PC-9 (cell line): ENCODE measurements at regions not wholly inside any gene's neighbourhood (a gene's known extent, or its start where the extent isn't known, plus 50 kb on each side); places are given as distances from the start of the nearest gene placed in this dataset.
"Not testable (repeated sequence)": the region's sequence is repeated elsewhere in the genome, so short reads cannot be mapped to it uniquely, and the experiment has no call there.

Source experiments
- BruUV-seq: library from RNA; stranded (reverse); fragments of 400-500 nt; replicated peaks from 2 replicates; lab custom pipeline; 2021; lab: Mats Ljungman, UMichigan
- CTCF ChIA-PET: fragments of 300-600 bp; sonication (Branson Sonifier 250); formaldehyde crosslinking; loops from one replicate; lab custom pipeline; 2022; ENCODE audit warnings: antibody characterized with exemption; lab: Charles Lee
- POLR2A ChIA-PET: fragments of 300-600 bp; sonication (Branson Sonifier 250); formaldehyde crosslinking; loops from one replicate; lab custom pipeline; 2022; ENCODE audit warnings: antibody characterized with exemption; ENCODE audit not compliant: unreplicated experiment; lab: Charles Lee
- DNase-seq, 2 experiments: peaks; one replicate each; pipeline versions ENCODE4 v3.0.0 to v3.0.0-alpha.2; 2015 to 2022; ENCODE audit warnings: mixed read lengths in 1 of 2
- H2AFZ ChIP-seq: fragments of 200-600 bp; sonication (generic); 2 replicates; pipeline ENCODE4 v1.8.1; 2017; ENCODE audit warnings: antibody characterized with exemption
- H3F3A ChIP-seq: fragments of 200-600 bp; sonication (generic); 2 replicates; pipeline ENCODE4 v1.8.1; 2017; ENCODE audit warnings: antibody characterized with exemption, mild to moderate bottlenecking, low read depth; ENCODE audit not compliant: insufficient read depth
- H3K27ac ChIP-seq: fragments of 200-600 bp; sonication (generic); 2 replicates; pipeline ENCODE4 v1.6.1; 2016; ENCODE audit warnings: mixed run types
- H3K27me3 ChIP-seq: fragments of 200-600 bp; sonication (generic); 2 replicates; pipeline ENCODE4 v1.6.1; 2016; ENCODE audit warnings: low read depth, mixed run types; ENCODE audit not compliant: insufficient read depth
- H3K36me3 ChIP-seq: fragments of 200-600 bp; sonication (generic); 2 replicates; pipeline ENCODE4 v1.6.1; 2016; ENCODE audit warnings: low read depth, mixed run types
- H3K4me1 ChIP-seq: fragments of 200-600 bp; sonication (generic); replicated peaks from 2 replicates; pipeline ENCODE4 v1.6.1; 2016; ENCODE audit warnings: mixed run types; ENCODE audit not compliant: insufficient read depth
- H3K4me2 ChIP-seq: fragments of 200-600 bp; sonication (generic); 2 replicates; pipeline ENCODE4 v1.6.1; 2017; ENCODE audit warnings: mixed run types
- H3K4me3 ChIP-seq: fragments of 200-600 bp; sonication (generic); 2 replicates; pipeline ENCODE4 v1.6.1; 2016; ENCODE audit warnings: mixed run types
- H3K79me2 ChIP-seq: fragments of 200-600 bp; sonication (generic); 2 replicates; pipeline ENCODE4 v1.6.1; 2017; ENCODE audit warnings: low read depth, mixed run types
- H3K9me2 ChIP-seq: fragments of 200-600 bp; sonication (generic); 2 replicates; pipeline ENCODE4 v1.8.1; 2017; ENCODE audit warnings: mild to moderate bottlenecking; ENCODE audit not compliant: insufficient read depth
- H3K9me3 ChIP-seq: fragments of 200-600 bp; sonication (generic); 2 replicates; pipeline ENCODE4 v1.8.1; 2016; ENCODE audit warnings: low read depth; ENCODE audit not compliant: insufficient read depth
- H4K20me1 ChIP-seq: fragments of 200-600 bp; sonication (generic); 2 replicates; pipeline ENCODE4 v1.8.1; 2017; ENCODE audit not compliant: insufficient read depth
- EZH2 ChIP-seq: fragments of 200-600 bp; sonication (generic); IDR thresholded peaks from 2 replicates; pipeline ENCODE4 v1.8.0; 2017; ENCODE audit warnings: antibody characterized with exemption, low read depth
- intact Hi-C: fragments of 100-400 bp; cut with micrococcal nuclease; formaldehyde crosslinking; loops from one replicate; pipeline ENCODE4 v1.10.0; 2022; ENCODE audit not compliant: unreplicated experiment
- TF ChIP-seq, protein P1 (sequence below): fragments of 200-600 bp; sonication (generic); conservative IDR thresholded peaks from 2 replicates; pipeline ENCODE4 v1.6.1; 2017; ENCODE audit warnings: mixed run types, antibody characterized with exemption, mild to moderate bottlenecking, moderate library complexity

DNA sequence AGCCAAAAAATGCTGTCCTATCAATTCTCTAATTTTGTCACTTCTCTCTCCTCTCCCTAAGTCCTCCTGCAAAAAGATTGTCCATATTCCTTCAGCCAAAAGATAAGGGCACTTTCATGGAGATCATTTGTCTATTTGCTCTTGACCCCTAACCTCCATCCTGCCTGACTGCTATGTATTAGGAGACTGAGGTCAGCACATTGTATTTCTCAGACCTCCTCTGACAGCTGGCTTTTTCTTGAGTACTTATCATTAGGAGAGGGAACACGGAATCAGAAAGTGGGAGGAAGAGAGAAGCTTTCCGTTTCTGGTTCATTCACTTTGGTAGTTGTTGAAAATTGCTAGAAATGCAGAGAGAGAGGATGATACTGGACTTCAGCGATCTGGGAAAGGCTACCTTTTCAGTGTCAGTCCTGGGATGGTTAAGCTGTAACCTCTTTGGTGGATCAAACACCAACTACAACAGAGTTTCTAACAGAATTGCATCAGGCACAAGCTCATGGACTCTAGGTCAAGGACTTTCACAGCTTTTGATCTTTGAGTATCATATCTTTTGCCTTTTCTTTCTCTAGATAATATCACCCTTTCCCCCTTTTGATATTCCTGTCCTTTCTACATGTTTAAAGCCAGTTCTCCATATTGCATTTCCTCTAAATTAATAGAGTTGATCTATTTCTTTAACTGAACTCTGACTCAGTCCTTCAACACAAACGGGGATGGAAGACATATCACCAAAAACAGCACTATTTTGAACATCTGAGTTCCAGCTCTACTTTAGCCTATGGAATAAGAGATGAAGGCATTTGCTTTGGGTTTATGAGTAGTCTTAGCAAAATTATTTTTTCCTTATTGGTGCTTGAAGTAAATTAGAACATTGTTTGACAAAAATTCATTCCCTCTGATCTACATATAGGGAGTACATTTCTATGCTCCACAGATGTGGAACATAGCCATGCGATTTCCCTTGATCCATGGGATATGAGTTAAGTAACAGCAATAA, 63.3 kb upstream of the KYNU start:
- Histone ChIP-seq H3K79me2 (no peaks in the 10 kb centered on the region), H3K36me3 (0 out of 2 replicates have a peak, but pooled peaks cover 8% of the 10 kb centered on the region), H3K4me2 (no peak overlapping the region), H3K9me3 (peaks cover 24% of the 10 kb centered on the region), H3K27me3 (no peaks in the 10 kb centered on the region), H3K4me1 (no peaks in the 10 kb centered on the region), H3F3A (0 out of 2 replicates have a peak, but pooled peaks cover 3% of the 10 kb centered on the region), H2AFZ (no peak overlapping the region), H4K20me1 (no peaks in the 10 kb centered on the region), H3K27ac (no peak overlapping the region), H3K4me3 (no peak overlapping the region), H3K9me2 (no peaks in the 10 kb centered on the region)
- no TSS peak for BruUV-seq
- no peak for DNase-seq
- no peak for TF ChIP-seq EZH2
- intact Hi-C loops = loop anchor here (5.0 kb wide), 1 partner anchor 63 kb away; the partner anchor contains the start of gene KYNU
- POLR2A ChIA-PET = no interaction called here
- CTCF ChIA-PET = no interaction called here

DNA sequence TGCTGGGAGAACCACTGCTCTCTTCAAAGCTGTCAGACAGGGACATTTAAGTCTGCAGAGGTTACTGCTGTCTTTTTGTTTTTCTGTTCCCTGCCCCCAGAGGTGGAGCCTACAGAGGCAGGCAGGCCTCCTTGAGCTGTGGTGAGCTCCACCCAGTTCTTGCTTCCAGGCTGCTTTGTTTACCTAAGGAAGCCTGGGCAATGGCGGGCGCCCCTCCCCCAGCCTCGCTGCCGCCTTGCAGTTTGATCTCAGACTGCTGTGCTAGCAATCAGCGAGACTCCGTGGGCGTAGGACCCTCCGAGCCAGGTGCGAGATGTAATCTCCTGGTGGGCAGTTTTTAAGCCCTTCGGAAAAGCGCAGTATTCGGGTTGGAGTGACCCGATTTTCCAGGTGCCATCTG, 65.8 kb upstream of the KYNU start:
- H3K27ac ChIP-seq, H3K79me2 ChIP-seq, H3K4me3 ChIP-seq, H3K36me3 ChIP-seq, H2AFZ ChIP-seq, CTCF ChIA-PET, H3K4me1 ChIP-seq, H4K20me1 ChIP-seq, H3K27me3 ChIP-seq, H3F3A ChIP-seq, H3K9me2 ChIP-seq, BruUV-seq, POLR2A ChIA-PET: not testable (repeated sequence)
- H3K9me3 ChIP-seq = peaks cover 24% of the 10 kb centered on the region
- peak in 1 of 2 experiments; percentile 46 for DNase-seq
- peak overlapping the region; percentile 55; the same call in 1 of the 2 replicates for H3K4me2 ChIP-seq
- intact Hi-C loops = loop anchor here (5.0 kb wide), 1 partner anchor 66 kb away; the partner anchor contains the start of gene KYNU

DNA sequence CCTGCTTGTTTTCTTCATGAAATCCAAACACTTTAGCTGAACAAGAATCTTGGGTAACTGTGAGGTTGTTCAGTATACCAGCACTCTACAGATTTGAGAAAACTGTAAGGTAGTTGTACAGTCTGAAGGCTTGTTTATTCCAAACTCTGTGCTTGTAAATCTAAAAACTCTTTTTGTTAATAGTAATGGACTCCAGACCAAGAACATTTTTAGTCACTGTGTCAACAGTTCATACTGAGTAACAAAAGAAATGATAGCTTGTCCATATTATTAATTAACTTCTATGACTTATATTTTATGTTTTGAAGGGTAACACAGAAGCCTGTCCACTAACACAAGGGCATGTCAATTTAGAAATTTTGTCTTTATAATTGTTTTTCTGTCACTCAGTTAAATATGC, 72.2 kb upstream of the KYNU start:
- Histone ChIP-seq H3K27me3 (no peaks in the 10 kb centered on the region), H3K4me3 (no peak overlapping the region), H4K20me1 (no peaks in the 10 kb centered on the region), H3K9me3 (no peaks in the 10 kb centered on the region; the same call in 1 of the 2 replicates), H2AFZ (no peak overlapping the region), H3F3A (no peaks in the 10 kb centered on the region), H3K79me2 (no peaks in the 10 kb centered on the region), H3K9me2 (no peaks in the 10 kb centered on the region), H3K36me3 (no peaks in the 10 kb centered on the region), H3K4me2 (no peak overlapping the region), H3K4me1 (no peaks in the 10 kb centered on the region), H3K27ac (no peak overlapping the region)
- POLR2A ChIA-PET = interaction anchor here (0.6 kb wide), 1 partner anchor 33 kb away, joined by 4 read pairs; no protein-coding TSS in a partner anchor
- CTCF ChIA-PET = no interaction called here
- intact Hi-C loops = no loop called here
- BruUV-seq = no TSS peak
- no peak for DNase-seq
- TF ChIP-seq EZH2 = no peak
- TF ChIP-seq, protein P1, sequence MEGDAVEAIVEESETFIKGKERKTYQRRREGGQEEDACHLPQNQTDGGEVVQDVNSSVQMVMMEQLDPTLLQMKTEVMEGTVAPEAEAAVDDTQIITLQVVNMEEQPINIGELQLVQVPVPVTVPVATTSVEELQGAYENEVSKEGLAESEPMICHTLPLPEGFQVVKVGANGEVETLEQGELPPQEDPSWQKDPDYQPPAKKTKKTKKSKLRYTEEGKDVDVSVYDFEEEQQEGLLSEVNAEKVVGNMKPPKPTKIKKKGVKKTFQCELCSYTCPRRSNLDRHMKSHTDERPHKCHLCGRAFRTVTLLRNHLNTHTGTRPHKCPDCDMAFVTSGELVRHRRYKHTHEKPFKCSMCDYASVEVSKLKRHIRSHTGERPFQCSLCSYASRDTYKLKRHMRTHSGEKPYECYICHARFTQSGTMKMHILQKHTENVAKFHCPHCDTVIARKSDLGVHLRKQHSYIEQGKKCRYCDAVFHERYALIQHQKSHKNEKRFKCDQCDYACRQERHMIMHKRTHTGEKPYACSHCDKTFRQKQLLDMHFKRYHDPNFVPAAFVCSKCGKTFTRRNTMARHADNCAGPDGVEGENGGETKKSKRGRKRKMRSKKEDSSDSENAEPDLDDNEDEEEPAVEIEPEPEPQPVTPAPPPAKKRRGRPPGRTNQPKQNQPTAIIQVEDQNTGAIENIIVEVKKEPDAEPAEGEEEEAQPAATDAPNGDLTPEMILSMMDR = no peak

DNA sequence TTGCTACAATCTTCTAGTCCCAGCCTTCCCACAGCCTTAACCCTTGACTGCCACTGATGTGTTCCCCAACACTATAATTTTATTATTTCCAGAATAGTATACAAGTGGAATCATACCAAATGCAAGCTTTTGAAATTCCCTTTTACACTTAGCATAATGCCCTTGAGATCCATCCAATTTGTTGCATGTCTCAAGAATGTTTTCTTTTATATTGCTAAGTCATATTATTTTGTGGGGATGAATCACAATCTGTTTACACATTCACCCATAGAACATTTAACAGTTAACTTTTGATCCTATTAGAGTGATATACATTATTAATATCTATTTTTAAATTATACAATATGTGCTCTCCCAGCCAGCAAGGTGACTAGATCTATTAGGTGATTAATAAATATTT, 74.3 kb upstream of the KYNU start:
- Histone ChIP-seq H3K27me3 (no peaks in the 10 kb centered on the region), H3F3A (no peaks in the 10 kb centered on the region), H3K79me2 (no peaks in the 10 kb centered on the region), H2AFZ (no peak overlapping the region), H3K4me2 (no peak overlapping the region), H3K4me3 (no peak overlapping the region), H3K9me2 (no peaks in the 10 kb centered on the region), H3K9me3 (no peaks in the 10 kb centered on the region; the same call in 1 of the 2 replicates), H4K20me1 (no peaks in the 10 kb centered on the region), H3K4me1 (no peaks in the 10 kb centered on the region), H3K27ac (no peak overlapping the region), H3K36me3 (no peaks in the 10 kb centered on the region)
- ChIA-PET POLR2A (no interaction called here), CTCF (no interaction called here)
- TF ChIP-seq, protein P1 = no peak
- TF ChIP-seq EZH2 = no peak
- intact Hi-C loops = no loop called here
- no TSS peak for BruUV-seq
- DNase-seq = no peak
